SK-N-SH treated with all-trans-retinoic acid at 6 μM for 48 hours (cell line): ENCODE measurements at regions not wholly inside any gene's neighbourhood (a gene's known extent, or its start where the extent isn't known, plus 50 kb on each side); places are given as distances from the start of the nearest gene placed in this dataset.

ENCODE experiments used
- ARNTL ChIP-seq: fragments of 450-650 bp; formaldehyde crosslinking; IDR thresholded peaks from 2 replicates; pipeline ENCODE4 v1.5.0; 2020; ENCODE audit warnings: low read depth, mild to moderate bottlenecking, moderate library complexity, borderline replicate concordance
- ESRRG ChIP-seq: fragments of 250-450 bp; sonication (Bioruptor Pico); IDR thresholded peaks from 2 replicates; pipeline ENCODE4 v1.6.1; 2021; ENCODE audit warnings: mild to moderate bottlenecking
- ISL1 ChIP-seq: fragments of 250-450 bp; sonication (Bioruptor Pico); IDR thresholded peaks from 2 replicates; pipeline ENCODE4 v2.1.2; 2022; ENCODE audit warnings: mild to moderate bottlenecking, moderate library complexity
- OSR1 ChIP-seq: fragments of 250-450 bp; sonication (Bioruptor Pico); IDR thresholded peaks from 2 replicates; pipeline ENCODE4 v1.8.0; 2022; ENCODE audit warnings: moderate library complexity, mild to moderate bottlenecking, inconsistent platforms
- PPARA ChIP-seq: fragments of 250-450 bp; sonication (Bioruptor Pico); IDR thresholded peaks from 2 replicates; pipeline ENCODE4 v1.5.0; 2020; ENCODE audit warnings: mild to moderate bottlenecking, borderline replicate concordance
- RARB ChIP-seq: fragments of 250-450 bp; sonication (Bioruptor Pico); IDR thresholded peaks from 2 replicates; pipeline ENCODE4 v1.8.0; 2021; ENCODE audit warnings: mild to moderate bottlenecking, moderate library complexity
- SNAI2 ChIP-seq: fragments of 250-450 bp; sonication (Bioruptor Pico); IDR thresholded peaks from 2 replicates; pipeline ENCODE4 v1.5.0; 2020; ENCODE audit warnings: mild to moderate bottlenecking, moderate library complexity
- ZFP30 ChIP-seq: fragments of 450-650 bp; formaldehyde crosslinking; IDR thresholded peaks from 2 replicates; pipeline ENCODE4 v1.5.0; 2022; ENCODE audit warnings: mild to moderate bottlenecking, moderate library complexity
- TF ChIP-seq, protein P1 (sequence below): fragments of 250-450 bp; sonication (Bioruptor Pico); IDR thresholded peaks from 2 replicates; pipeline ENCODE4 v1.8.0; 2020; ENCODE audit warnings: mild to moderate bottlenecking, moderate library complexity, borderline replicate concordance

DNA sequence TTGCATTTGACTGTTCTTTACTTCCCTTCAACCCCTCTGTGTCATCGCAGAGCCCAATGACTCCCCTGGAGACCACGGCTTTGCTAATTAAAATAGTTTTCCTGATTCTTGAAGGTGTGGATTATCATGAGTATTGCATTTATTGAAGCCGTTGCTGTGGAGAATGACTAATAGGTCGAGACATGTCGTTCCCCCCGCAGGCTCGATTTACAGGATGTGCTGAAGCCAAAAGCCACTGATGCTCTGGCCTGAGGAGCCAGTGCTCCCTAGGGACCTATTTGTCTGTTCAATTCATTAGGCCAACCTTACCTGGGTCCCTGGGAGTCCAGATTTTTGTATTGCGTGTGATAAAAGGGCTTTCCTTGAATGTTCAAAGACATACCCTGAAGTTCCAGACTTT, 102.3 kb downstream of the NPTX2 start:
- TF ChIP-seq OSR1 (CRISPR knock-in tag) = no peak
- no peak for TF ChIP-seq ARNTL (CRISPR knock-in tag)
- TF ChIP-seq PPARA (CRISPR knock-in tag) = no peak
- no peak for TF ChIP-seq ZFP30 (CRISPR knock-in tag)
- no peak for TF ChIP-seq ESRRG (CRISPR knock-in tag)
- TF ChIP-seq, protein P1, sequence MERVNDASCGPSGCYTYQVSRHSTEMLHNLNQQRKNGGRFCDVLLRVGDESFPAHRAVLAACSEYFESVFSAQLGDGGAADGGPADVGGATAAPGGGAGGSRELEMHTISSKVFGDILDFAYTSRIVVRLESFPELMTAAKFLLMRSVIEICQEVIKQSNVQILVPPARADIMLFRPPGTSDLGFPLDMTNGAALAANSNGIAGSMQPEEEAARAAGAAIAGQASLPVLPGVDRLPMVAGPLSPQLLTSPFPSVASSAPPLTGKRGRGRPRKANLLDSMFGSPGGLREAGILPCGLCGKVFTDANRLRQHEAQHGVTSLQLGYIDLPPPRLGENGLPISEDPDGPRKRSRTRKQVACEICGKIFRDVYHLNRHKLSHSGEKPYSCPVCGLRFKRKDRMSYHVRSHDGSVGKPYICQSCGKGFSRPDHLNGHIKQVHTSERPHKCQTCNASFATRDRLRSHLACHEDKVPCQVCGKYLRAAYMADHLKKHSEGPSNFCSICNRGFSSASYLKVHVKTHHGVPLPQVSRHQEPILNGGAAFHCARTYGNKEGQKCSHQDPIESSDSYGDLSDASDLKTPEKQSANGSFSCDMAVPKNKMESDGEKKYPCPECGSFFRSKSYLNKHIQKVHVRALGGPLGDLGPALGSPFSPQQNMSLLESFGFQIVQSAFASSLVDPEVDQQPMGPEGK (CRISPR knock-in tag) = no peak
- TF ChIP-seq ISL1 = no peak
- no peak for TF ChIP-seq RARB
- TF ChIP-seq SNAI2 (CRISPR knock-in tag) = no peak
